ENCODE measurements at regions not wholly inside any gene's neighbourhood (a gene's known extent, or its start where the extent isn't known, plus 50 kb on each side); places are given as distances from the start of the nearest gene placed in this dataset.
A peak's percentile ranks its signal among the peaks of the same experiment; 100 is the strongest.

GRCh38 chr17:51398128-51398525, 137.8 kb downstream of the UTP18 start:
- no peak for ATAC-seq (replicated peaks)
- no peak overlapping the region for H3K27ac Mint-ChIP-seq
- no peaks in the 10 kb centered on the region for H3K9me3 Mint-ChIP-seq
- peaks cover 37 to 40% of the 10 kb centered on the region in 2 donors for H3K27me3 Mint-ChIP-seq
- H3K36me3 Mint-ChIP-seq (ENCODE audit: insufficient read depth) = no peaks in the 10 kb centered on the region
- DNase-seq = no peak
- no peak overlapping the region for H3K4me3 Mint-ChIP-seq
- no peaks in the 10 kb centered on the region for H3K4me1 Mint-ChIP-seq (ENCODE audit: low read depth in 2 of 2)

- H3K36me3 Mint-ChIP-seq (ENCODE audit: insufficient read depth) = no peaks in the 10 kb centered on the region
- no peak for ATAC-seq (replicated peaks)
Observed at GRCh38 chr17:51398687-51399086, 138.3 kb downstream of the UTP18 start.

GRCh38 chr17:51401279-51401678, 140.9 kb downstream of the UTP18 start:
- Mint-ChIP-seq H3K4me3 (no peak overlapping the region), H3K27me3 (peaks cover 36 to 45% of the 10 kb centered on the region in 2 donors), H3K36me3 (ENCODE audit: insufficient read depth) (peaks cover 3% of the 10 kb centered on the region), H3K4me1 (ENCODE audit: low read depth in 2 of 2) (no peaks in the 10 kb centered on the region), H3K9me3 (no peaks in the 10 kb centered on the region), H3K27ac (no peak overlapping the region)
- DNase-seq = no peak
- ATAC-seq (replicated peaks) = no peak

More at GRCh38 chr17:51398687-51399086, 138.3 kb downstream of the UTP18 start:
- no peak overlapping the region for H3K4me3 Mint-ChIP-seq
- H3K27ac Mint-ChIP-seq = no peak overlapping the region
- no peak for DNase-seq
- H3K4me1 Mint-ChIP-seq (ENCODE audit: low read depth in 2 of 2) = no peaks in the 10 kb centered on the region
- H3K27me3 Mint-ChIP-seq = peaks cover 34% of the 10 kb centered on the region in 2 donors
- no peaks in the 10 kb centered on the region for H3K9me3 Mint-ChIP-seq

DNA sequence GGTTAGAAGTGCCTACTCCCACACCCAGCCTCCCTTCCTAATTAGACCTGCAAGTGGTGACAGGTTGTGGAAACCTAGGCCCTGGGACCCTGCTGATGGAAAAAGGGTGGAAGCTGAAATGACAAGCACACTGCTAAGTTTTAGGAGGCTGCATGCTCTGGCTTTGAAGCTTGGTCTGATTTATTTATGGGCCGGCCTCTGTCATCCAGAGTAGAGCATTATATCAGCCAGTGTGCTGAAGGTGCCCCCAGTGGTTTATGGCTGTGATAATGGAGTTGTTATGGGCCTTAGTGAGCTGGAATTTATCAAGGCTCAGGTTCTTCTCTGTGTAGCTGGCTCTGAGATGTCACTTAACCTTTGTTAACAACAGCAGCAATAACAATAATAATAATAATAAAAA, 142.6 kb downstream of the UTP18 start:
- peak overlapping the region in 1 of 2 donors; percentile 45 for H3K27ac Mint-ChIP-seq
- ATAC-seq (replicated peaks) = no peak
- H3K4me3 Mint-ChIP-seq = no peak overlapping the region
- no peak for DNase-seq
- H3K9me3 Mint-ChIP-seq = no peaks in the 10 kb centered on the region
- H3K27me3 Mint-ChIP-seq = peaks cover 43 to 52% of the 10 kb centered on the region in 2 donors
- H3K36me3 Mint-ChIP-seq (ENCODE audit: insufficient read depth) = peaks cover 3% of the 10 kb centered on the region
- no peaks in the 10 kb centered on the region for H3K4me1 Mint-ChIP-seq (ENCODE audit: low read depth in 2 of 2)

- ATAC-seq (replicated peaks) = no peak
Observed at GRCh38 chr17:51407576-51407975, 147.2 kb downstream of the UTP18 start.

GRCh38 chr17:51419476-51419875, 159.1 kb downstream of the UTP18 start:
- Mint-ChIP-seq H3K36me3 (ENCODE audit: insufficient read depth) (no peaks in the 10 kb centered on the region), H3K4me3 (no peak overlapping the region), H3K9me3 (no peaks in the 10 kb centered on the region), H3K4me1 (ENCODE audit: low read depth in 2 of 2) (no peaks in the 10 kb centered on the region), H3K27me3 (peaks cover 53 to 57% of the 10 kb centered on the region in 2 donors), H3K27ac (no peak overlapping the region)
- no peak for ATAC-seq (replicated peaks)
- no peak for DNase-seq

More at GRCh38 chr17:51407576-51407975, 147.2 kb downstream of the UTP18 start:
- Mint-ChIP-seq H3K4me3 (no peak overlapping the region), H3K36me3 (ENCODE audit: insufficient read depth) (peaks cover 3% of the 10 kb centered on the region), H3K9me3 (no peaks in the 10 kb centered on the region), H3K4me1 (ENCODE audit: low read depth in 2 of 2) (no peaks in the 10 kb centered on the region), H3K27ac (no peak overlapping the region), H3K27me3 (peaks cover 42 to 47% of the 10 kb centered on the region in 2 donors)
- DNase-seq = no peak

- no peak for DNase-seq
- Mint-ChIP-seq H3K27ac (no peak overlapping the region), H3K36me3 (ENCODE audit: insufficient read depth) (no peaks in the 10 kb centered on the region), H3K27me3 (peaks cover 48 to 67% of the 10 kb centered on the region in 2 donors), H3K9me3 (no peaks in the 10 kb centered on the region), H3K4me1 (ENCODE audit: low read depth in 2 of 2) (no peaks in the 10 kb centered on the region), H3K4me3 (no peak overlapping the region)
- no peak for ATAC-seq (replicated peaks)
Observed at GRCh38 chr17:51421525-51421924, 161.2 kb downstream of the UTP18 start.

DNA sequence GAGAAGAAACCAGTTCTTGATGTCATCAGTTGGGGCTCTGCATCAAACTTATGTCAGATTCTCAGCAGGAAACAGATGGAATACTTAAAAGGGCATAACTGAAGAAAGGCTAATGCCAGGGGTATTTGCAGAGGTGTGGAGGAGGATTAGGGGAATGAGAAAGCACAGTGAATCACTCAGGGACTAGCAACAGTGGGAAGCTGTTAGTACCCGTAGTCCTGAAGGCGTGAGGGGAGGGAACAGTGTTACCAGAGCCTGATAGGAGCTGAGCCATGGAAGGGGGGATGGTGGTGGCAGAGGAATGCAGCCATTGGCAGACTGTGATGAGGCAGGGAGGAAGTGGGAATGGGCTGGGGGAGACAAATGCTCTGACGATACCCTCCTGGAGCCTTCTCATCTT, 162.3 kb downstream of the UTP18 start:
- Mint-ChIP-seq H3K27ac (no peak overlapping the region), H3K9me3 (no peaks in the 10 kb centered on the region), H3K36me3 (ENCODE audit: insufficient read depth) (no peaks in the 10 kb centered on the region), H3K27me3 (peaks cover 49 to 66% of the 10 kb centered on the region in 2 donors), H3K4me1 (ENCODE audit: low read depth in 2 of 2) (peaks cover 3 to 7% of the 10 kb centered on the region in 2 donors), H3K4me3 (no peak overlapping the region)
- ATAC-seq (replicated peaks) (no peak), DNase-seq (no peak)

GRCh38 chr17:51423421-51424160, 163.2 kb downstream of the UTP18 start:
- no peaks in the 10 kb centered on the region for H3K36me3 Mint-ChIP-seq (ENCODE audit: insufficient read depth)
- H3K4me3 Mint-ChIP-seq = no peak overlapping the region
- H3K27ac Mint-ChIP-seq = no peak overlapping the region
- DNase-seq (no peak), ATAC-seq (replicated peaks) (no peak)
- H3K4me1 Mint-ChIP-seq (ENCODE audit: low read depth in 2 of 2) = peaks cover 7 to 10% of the 10 kb centered on the region in 2 donors
- no peaks in the 10 kb centered on the region for H3K9me3 Mint-ChIP-seq
- peaks cover 40 to 56% of the 10 kb centered on the region in 2 donors for H3K27me3 Mint-ChIP-seq

DNA sequence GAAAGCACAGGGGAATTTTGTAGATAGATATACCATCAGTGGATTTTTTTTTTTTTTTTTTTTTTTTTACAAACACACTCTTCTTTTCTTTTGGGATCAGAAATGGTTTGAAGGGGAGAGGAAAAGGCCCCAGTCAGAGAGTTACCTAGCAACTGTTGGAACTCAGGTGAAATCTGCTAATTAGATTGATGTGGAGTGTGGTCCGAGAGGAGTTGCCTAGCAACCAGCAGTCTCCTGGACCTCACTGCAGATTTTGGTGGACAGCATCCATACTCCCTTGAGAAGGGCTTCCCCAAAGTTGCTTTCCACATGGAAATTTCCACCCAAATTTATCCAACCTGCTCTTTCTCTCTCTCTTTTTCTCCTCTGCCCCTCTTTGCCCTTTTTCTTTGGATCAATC, 165.4 kb downstream of the UTP18 start:
- Mint-ChIP-seq H3K4me1 (ENCODE audit: low read depth in 2 of 2) (peaks cover 7 to 10% of the 10 kb centered on the region in 2 donors), H3K27me3 (peaks cover 22 to 36% of the 10 kb centered on the region in 2 donors), H3K4me3 (no peak overlapping the region), H3K27ac (no peak overlapping the region), H3K36me3 (ENCODE audit: insufficient read depth) (no peaks in the 10 kb centered on the region), H3K9me3 (no peaks in the 10 kb centered on the region)
- DNase-seq (no peak), ATAC-seq (replicated peaks) (no peak)

GRCh38 chr17:51427323-51427811, 167.0 kb downstream of the UTP18 start:
- H3K27ac Mint-ChIP-seq = peak overlapping the region; percentile 56 to 70
- H3K9me3 Mint-ChIP-seq = no peaks in the 10 kb centered on the region
- H3K36me3 Mint-ChIP-seq (ENCODE audit: insufficient read depth) = no peaks in the 10 kb centered on the region
- peaks cover 9 to 21% of the 10 kb centered on the region in 2 donors for H3K27me3 Mint-ChIP-seq
- peak in 2 of 3 experiments; percentile 4 to 5 for DNase-seq
- peak overlapping the region; percentile 5 to 39 for H3K4me3 Mint-ChIP-seq
- ATAC-seq (replicated peaks) = peak; percentile 54
- H3K4me1 Mint-ChIP-seq (ENCODE audit: low read depth in 2 of 2) = peaks cover 7 to 10% of the 10 kb centered on the region in 2 donors

DNA sequence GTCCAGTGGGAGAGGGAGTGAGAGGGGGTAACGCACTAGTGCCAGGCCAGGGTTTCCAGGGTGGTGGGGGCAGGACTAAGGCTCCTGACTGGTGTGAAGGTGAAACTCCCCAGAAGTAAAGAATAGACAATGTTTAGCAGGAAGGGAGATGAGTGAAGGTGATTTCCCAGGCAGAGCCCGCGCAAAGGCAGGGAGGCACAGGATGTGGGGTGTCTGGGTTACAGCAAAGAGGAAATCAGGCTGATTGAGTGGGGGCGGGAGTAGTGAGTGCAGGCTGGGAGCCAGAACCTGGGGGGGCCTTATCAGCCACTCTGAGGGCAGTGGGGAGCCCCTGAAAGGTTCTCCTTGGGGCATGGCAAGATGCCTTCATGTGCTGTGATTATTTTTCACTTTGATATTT, 167.5 kb downstream of the UTP18 start:
- H3K4me3 Mint-ChIP-seq = peak overlapping the region; percentile 5 to 39
- H3K4me1 Mint-ChIP-seq (ENCODE audit: low read depth in 2 of 2) = peaks cover 7 to 10% of the 10 kb centered on the region in 2 donors
- H3K27ac Mint-ChIP-seq = peak overlapping the region; percentile 56 to 70
- DNase-seq (peak in 2 of 3 experiments; percentile 34 to 36), ATAC-seq (replicated peaks) (peak; percentile 88)
- no peaks in the 10 kb centered on the region for H3K36me3 Mint-ChIP-seq (ENCODE audit: insufficient read depth)
- H3K27me3 Mint-ChIP-seq = peaks cover 4 to 16% of the 10 kb centered on the region in 2 donors
- no peaks in the 10 kb centered on the region for H3K9me3 Mint-ChIP-seq

- Mint-ChIP-seq H3K27me3 (peaks cover 4 to 10% of the 10 kb centered on the region in 2 donors), H3K27ac (peak overlapping the region in 1 of 2 donors; percentile 53), H3K4me1 (ENCODE audit: low read depth in 2 of 2) (peaks cover 7 to 10% of the 10 kb centered on the region in 2 donors), H3K36me3 (ENCODE audit: insufficient read depth) (no peaks in the 10 kb centered on the region), H3K4me3 (no peak overlapping the region), H3K9me3 (no peaks in the 10 kb centered on the region)
- ATAC-seq (replicated peaks) (no peak), DNase-seq (no peak)
Observed at GRCh38 chr17:51428668-51429495, 168.5 kb downstream of the UTP18 start.
